GM12878 (cell line): ENCODE measurements at regions not wholly inside any gene's neighbourhood (a gene's known extent, or its start where the extent isn't known, plus 50 kb on each side); places are given as distances from the start of the nearest gene placed in this dataset.

Experiments used
- ATAC-seq: fragments of 200-7000 bp; cut with Tn5 transposase; 3 replicates; pipeline ENCODE4 v1.9.1; 2020; ENCODE audit warnings: mild to moderate bottlenecking, moderate library complexity
- BruUV-seq: library from RNA; stranded (reverse); fragments of 400-500 nt; replicated peaks from 2 replicates; lab custom pipeline; 2021; lab: Mats Ljungman, UMichigan
- CTCF ChIA-PET: fragments of 300-600 bp; sonication (Branson Sonifier 250); formaldehyde crosslinking; extraction: SDS; loops from one replicate; lab custom pipeline; 2021; ENCODE audit warnings: inconsistent platforms; lab: Yijun Ruan, JAX
- POLR2A ChIA-PET: fragments of 350-600 bp; formaldehyde crosslinking; extraction: SDS; loops from one replicate; lab custom pipeline; 2021; ENCODE audit warnings: inconsistent platforms; lab: Charles Lee
- RAD21 ChIA-PET: fragments of 300-600 bp; sonication (Branson Sonifier 250); formaldehyde crosslinking; loops from one replicate; lab custom pipeline; 2023; ENCODE audit warnings: antibody characterized with exemption; ENCODE audit not compliant: unreplicated experiment; lab: Charles Lee
- SMC1A ChIA-PET: fragments of 300-600 bp; sonication (Branson Sonifier 250); formaldehyde crosslinking; loops from one replicate; lab custom pipeline; 2023; ENCODE audit not compliant: unreplicated experiment, uncharacterized antibody; lab: Charles Lee
- DNase-seq: peaks from one replicate; pipeline ENCODE4 v3.0.0-alpha.2; 2011; ENCODE audit warnings: low read depth, low spot score
- FAIRE-seq: peaks from 3 replicates; lab custom pipeline; 2011; peaks lifted over from hg19 to GRCh38; lab: Jason Lieb, UNC
- H2AFZ ChIP-seq: 2 replicates; pipeline ENCODE4 v1.6.0; 2011; ENCODE audit warnings: low read depth, low read length, control low read depth; ENCODE audit not compliant: control insufficient read depth
- H3K27ac ChIP-seq: 2 replicates; pipeline ENCODE4 v1.5.1; 2011; ENCODE audit warnings: control low read depth; ENCODE audit not compliant: control insufficient read depth, insufficient read depth
- H3K27me3 ChIP-seq, 2 experiments: replicated peaks in 1 of 2; 2 replicates each; pipeline versions ENCODE4 v1.6.0 to v1.6.1; 2011; ENCODE audit warnings: low read length in 1 of 2; ENCODE audit not compliant: control insufficient read depth in 2 of 2, insufficient read depth in 2 of 2
- H3K36me3 ChIP-seq, 2 experiments: 2 replicates each; pipeline ENCODE4 v1.5.1; 2011; ENCODE audit warnings: low read length in 1 of 2; ENCODE audit not compliant: control insufficient read depth in 2 of 2, insufficient read depth in 2 of 2
- H3K4me1 ChIP-seq: 2 replicates; pipeline ENCODE4 v1.6.1; 2011; ENCODE audit warnings: mild to moderate bottlenecking, low read length, moderate library complexity, mixed read lengths; ENCODE audit not compliant: control insufficient read depth, insufficient read depth
- H3K4me2 ChIP-seq: 2 replicates; pipeline ENCODE4 v1.6.0; 2011; ENCODE audit warnings: control low read depth; ENCODE audit not compliant: control insufficient read depth, insufficient read depth
- H3K4me3 ChIP-seq: fragments of 200-600 bp; sonication (generic); 2 replicates; pipeline ENCODE4 v1.5.1; 2016
- H3K79me2 ChIP-seq: 2 replicates; pipeline ENCODE4 v1.6.0; 2011; ENCODE audit warnings: low read length; ENCODE audit not compliant: control insufficient read depth, insufficient read depth
- H3K9ac ChIP-seq: 2 replicates; pipeline ENCODE4 v1.8.0; 2011; ENCODE audit warnings: low read length, control low read depth, mixed read lengths; ENCODE audit not compliant: control insufficient read depth, insufficient read depth
- H3K9me3 ChIP-seq: replicated peaks from 3 replicates; pipeline ENCODE4 v1.5.1; 2011; ENCODE audit warnings: mild to moderate bottlenecking, low read length; ENCODE audit not compliant: control insufficient read depth, insufficient read depth
- H4K20me1 ChIP-seq: 2 replicates; pipeline ENCODE4 v1.6.0; 2011; ENCODE audit not compliant: control insufficient read depth, insufficient read depth
- E2F8 ChIP-seq: fragments of 450-650 bp; IDR thresholded peaks from 2 replicates; pipeline ENCODE4 v1.6.1; 2018; ENCODE audit warnings: mild to moderate bottlenecking, low read depth, moderate library complexity; ENCODE audit not compliant: partially characterized antibody
- EED ChIP-seq: sonication (generic); IDR thresholded peaks from 2 replicates; pipeline ENCODE4 v1.6.1; 2016; ENCODE audit warnings: antibody characterized with exemption, low read depth
- FOS ChIP-seq: IDR thresholded peaks from 3 replicates; pipeline ENCODE4 v1.6.1; 2011; ENCODE audit warnings: borderline replicate concordance; ENCODE audit not compliant: insufficient read length; ENCODE audit errors: extremely low read depth
- HCFC1 ChIP-seq: fragments of 150-350 bp; IDR thresholded peaks from 2 replicates; pipeline ENCODE4 v1.6.1; 2014; ENCODE audit warnings: low read length
- NR2F1 ChIP-seq: fragments of 450-650 bp; conservative IDR thresholded peaks from 2 replicates; pipeline ENCODE4 v1.6.1; 2017; ENCODE audit warnings: mild to moderate bottlenecking
- POLR2A ChIP-seq: IDR thresholded peaks from 2 replicates; pipeline ENCODE4 v1.6.1; 2011; ENCODE audit warnings: low read depth, mild to moderate bottlenecking, low read length
- REST ChIP-seq: IDR thresholded peaks from 2 replicates; pipeline ENCODE4 v1.6.1; 2012; ENCODE audit warnings: mild to moderate bottlenecking, low read depth, low read length
- ZBTB11 ChIP-seq: fragments of 450-650 bp; formaldehyde crosslinking; IDR thresholded peaks from 2 replicates; pipeline ENCODE4 v1.5.0; 2022; ENCODE audit warnings: mild to moderate bottlenecking, missing genetic modification characterization
- ZNF217 ChIP-seq: fragments of 450-650 bp; IDR thresholded peaks from 2 replicates; pipeline ENCODE4 v1.6.1; 2017; ENCODE audit warnings: antibody characterized with exemption, mild to moderate bottlenecking
- WGBS: methylation state at CpG from one replicate; pipeline ENCODE4 v1.1.6; 2016; ENCODE audit warnings: low lambda C conversion rate; ENCODE audit not compliant: insufficient replicate concordance, insufficient coverage; ENCODE audit errors: missing lambda C conversion rate; 5-methylcytosine and 5-hydroxymethylcytosine counted together
- in situ Hi-C: fragments of 300-500 bp; cut with MboI; formaldehyde crosslinking; loops from 9 replicates; pipeline ENCODE4 v1.14.3; 2018; ENCODE audit warnings: mixed read lengths
- intact Hi-C: fragments of 100-400 bp; cut with micrococcal nuclease; formaldehyde crosslinking; loops from one replicate; pipeline ENCODE4 v1.14.2; 2022; ENCODE audit not compliant: unreplicated experiment

- TF ChIP-seq E2F8 (no peak), ZNF217 (no peak)
- TF ChIP-seq, all 136 proteins: peak for 0
Measured at GRCh38 chr10:78287618-78288017, 254.0 kb downstream of the RPS24 start (continued).

- in situ Hi-C loops (no loop called here), intact Hi-C loops (no loop called here)
- FAIRE-seq (no peak), DNase-seq (no peak), ATAC-seq (no peak)
- WGBS, result 6% methylated on average over 3 of the region's 3 CpGs
- no peak overlapping the region for H2AFZ ChIP-seq
- H3K27me3 ChIP-seq, result peaks cover 0 to 1% of the 10 kb centered on the region in 2 experiments; a peak in 1 of 4 replicates
- H3K9ac ChIP-seq, result no peak overlapping the region
- no peaks in the 10 kb centered on the region for H3K36me3 ChIP-seq
- H3K4me2 ChIP-seq, result no peak overlapping the region
- H3K79me2 ChIP-seq, result no peaks in the 10 kb centered on the region
- ChIA-PET POLR2A (no interaction called here), SMC1A (no interaction called here), RAD21 (no interaction called here), CTCF (no interaction called here)
- H3K4me3 ChIP-seq, result no peak overlapping the region
- no TSS peak for BruUV-seq
- no peak overlapping the region for H3K27ac ChIP-seq
- H3K9me3 ChIP-seq, result no peaks in the 10 kb centered on the region
- no peaks in the 10 kb centered on the region for H3K4me1 ChIP-seq
- H4K20me1 ChIP-seq, result no peaks in the 10 kb centered on the region
- TF ChIP-seq FOS, result no peak
- TF ChIP-seq HCFC1, result no peak
- TF ChIP-seq ZBTB11 (CRISPR knock-in tag), result no peak
- no peak for TF ChIP-seq POLR2A
- no peak for TF ChIP-seq REST
- no peak for TF ChIP-seq EED
- no peak for TF ChIP-seq NR2F1
Measured at GRCh38 chr10:78288663-78289062, 255.0 kb downstream of the RPS24 start.
